ENCODE measurements at regions not wholly inside any gene's neighbourhood (a gene's known extent, or its start where the extent isn't known, plus 50 kb on each side); places are given as distances from the start of the nearest gene placed in this dataset.
"Not testable (repeated sequence)": the region's sequence is repeated elsewhere in the genome, so short reads cannot be mapped to it uniquely, and the experiment has no call there.

GRCh38 chr1:220966041-220966440 lies 86.8 kb downstream of the HLX start:
- Histone ChIP-seq H3K36me3 (ENCODE audit: control insufficient read depth, insufficient read depth, low read length) (no peaks in the 10 kb centered on the region), H3K27me3 (ENCODE audit: control insufficient read depth, insufficient read depth, low read length) (no peaks in the 10 kb centered on the region), H3K27ac (ENCODE audit: low read depth, low read length) (no peak overlapping the region), H3K4me3 (ENCODE audit: low read length) (no peak overlapping the region), H3K4me1 (ENCODE audit: control insufficient read depth, insufficient read depth, low read length) (no peaks in the 10 kb centered on the region), H3K9ac (ENCODE audit: low read length) (no peak overlapping the region)

GRCh38 chr1:220966473-220966872 lies 87.2 kb downstream of the HLX start:
- H3K27ac ChIP-seq (ENCODE audit: low read depth, low read length): no peak overlapping the region
- H3K9ac ChIP-seq (ENCODE audit: low read length): no peak overlapping the region
- H3K4me3 ChIP-seq (ENCODE audit: low read length): no peak overlapping the region
- H3K4me1 ChIP-seq (ENCODE audit: control insufficient read depth, insufficient read depth, low read length): no peaks in the 10 kb centered on the region
- no peaks in the 10 kb centered on the region for H3K36me3 ChIP-seq (ENCODE audit: control insufficient read depth, insufficient read depth, low read length)
- H3K27me3 ChIP-seq (ENCODE audit: control insufficient read depth, insufficient read depth, low read length): no peaks in the 10 kb centered on the region

- Histone ChIP-seq H3K27me3 (ENCODE audit: control insufficient read depth, insufficient read depth, low read length) (no peaks in the 10 kb centered on the region), H3K27ac (ENCODE audit: low read depth, low read length) (no peak overlapping the region), H3K4me3 (ENCODE audit: low read length) (no peak overlapping the region), H3K4me1 (ENCODE audit: control insufficient read depth, insufficient read depth, low read length) (no peaks in the 10 kb centered on the region), H3K36me3 (ENCODE audit: control insufficient read depth, insufficient read depth, low read length) (no peaks in the 10 kb centered on the region), H3K9ac (ENCODE audit: low read length) (no peak overlapping the region)
Measured at GRCh38 chr1:220966881-220967611, 87.8 kb downstream of the HLX start.

- H3K27me3 ChIP-seq (ENCODE audit: control insufficient read depth, insufficient read depth, low read length): no peaks in the 10 kb centered on the region
- H3K4me1 ChIP-seq (ENCODE audit: control insufficient read depth, insufficient read depth, low read length): no peaks in the 10 kb centered on the region
- no peak overlapping the region for H3K9ac ChIP-seq (ENCODE audit: low read length)
- H3K36me3 ChIP-seq (ENCODE audit: control insufficient read depth, insufficient read depth, low read length): no peaks in the 10 kb centered on the region
- no peak overlapping the region for H3K4me3 ChIP-seq (ENCODE audit: low read length)
- H3K27ac ChIP-seq (ENCODE audit: low read depth, low read length): no peak overlapping the region
Measured at GRCh38 chr1:220967911-220968310, 88.7 kb downstream of the HLX start.

GRCh38 chr1:220969281-220969680 lies 90.0 kb downstream of the HLX start:
- H3K9ac ChIP-seq (ENCODE audit: low read length); H3K27me3 ChIP-seq (ENCODE audit: control insufficient read depth, insufficient read depth, low read length); H3K36me3 ChIP-seq (ENCODE audit: control insufficient read depth, insufficient read depth, low read length); H3K27ac ChIP-seq (ENCODE audit: low read depth, low read length); H3K4me3 ChIP-seq (ENCODE audit: low read length); H3K4me1 ChIP-seq (ENCODE audit: control insufficient read depth, insufficient read depth, low read length): not testable (repeated sequence)

- no peak overlapping the region for H3K4me3 ChIP-seq (ENCODE audit: low read length)
- no peaks in the 10 kb centered on the region for H3K36me3 ChIP-seq (ENCODE audit: control insufficient read depth, insufficient read depth, low read length)
- no peak overlapping the region for H3K27ac ChIP-seq (ENCODE audit: low read depth, low read length)
- H3K9ac ChIP-seq (ENCODE audit: low read length): no peak overlapping the region
- H3K4me1 ChIP-seq (ENCODE audit: control insufficient read depth, insufficient read depth, low read length): no peaks in the 10 kb centered on the region
- no peaks in the 10 kb centered on the region for H3K27me3 ChIP-seq (ENCODE audit: control insufficient read depth, insufficient read depth, low read length)
Measured at GRCh38 chr1:220970311-220970710, 91.1 kb downstream of the HLX start.

GRCh38 chr1:220971221-220971620 lies 92.0 kb downstream of the HLX start:
- H3K4me1 ChIP-seq (ENCODE audit: control insufficient read depth, insufficient read depth, low read length): no peaks in the 10 kb centered on the region
- no peaks in the 10 kb centered on the region for H3K36me3 ChIP-seq (ENCODE audit: control insufficient read depth, insufficient read depth, low read length)
- H3K9ac ChIP-seq (ENCODE audit: low read length): no peak overlapping the region
- H3K4me3 ChIP-seq (ENCODE audit: low read length): no peak overlapping the region
- no peaks in the 10 kb centered on the region for H3K27me3 ChIP-seq (ENCODE audit: control insufficient read depth, insufficient read depth, low read length)
- no peak overlapping the region for H3K27ac ChIP-seq (ENCODE audit: low read depth, low read length)

- Histone ChIP-seq H3K9ac (ENCODE audit: low read length) (no peak overlapping the region), H3K4me1 (ENCODE audit: control insufficient read depth, insufficient read depth, low read length) (no peaks in the 10 kb centered on the region), H3K27me3 (ENCODE audit: control insufficient read depth, insufficient read depth, low read length) (no peaks in the 10 kb centered on the region), H3K4me3 (ENCODE audit: low read length) (no peak overlapping the region), H3K36me3 (ENCODE audit: control insufficient read depth, insufficient read depth, low read length) (no peaks in the 10 kb centered on the region), H3K27ac (ENCODE audit: low read depth, low read length) (no peak overlapping the region)
Measured at GRCh38 chr1:220974431-220974830, 95.2 kb downstream of the HLX start.

GRCh38 chr1:220976390-220976789 lies 97.1 kb downstream of the HLX start:
- H3K36me3 ChIP-seq (ENCODE audit: control insufficient read depth, insufficient read depth, low read length): no peaks in the 10 kb centered on the region
- H3K9ac ChIP-seq (ENCODE audit: low read length): no peak overlapping the region
- no peaks in the 10 kb centered on the region for H3K27me3 ChIP-seq (ENCODE audit: control insufficient read depth, insufficient read depth, low read length)
- no peak overlapping the region for H3K27ac ChIP-seq (ENCODE audit: low read depth, low read length)
- no peaks in the 10 kb centered on the region for H3K4me1 ChIP-seq (ENCODE audit: control insufficient read depth, insufficient read depth, low read length)
- H3K4me3 ChIP-seq (ENCODE audit: low read length): no peak overlapping the region

GRCh38 chr1:220979371-220979770 lies 100.1 kb downstream of the HLX start:
- H3K4me3 ChIP-seq (ENCODE audit: low read length): no peak overlapping the region
- H3K27ac ChIP-seq (ENCODE audit: low read depth, low read length): no peak overlapping the region
- H3K36me3 ChIP-seq (ENCODE audit: control insufficient read depth, insufficient read depth, low read length): no peaks in the 10 kb centered on the region
- no peaks in the 10 kb centered on the region for H3K4me1 ChIP-seq (ENCODE audit: control insufficient read depth, insufficient read depth, low read length)
- no peak overlapping the region for H3K9ac ChIP-seq (ENCODE audit: low read length)
- H3K27me3 ChIP-seq (ENCODE audit: control insufficient read depth, insufficient read depth, low read length): no peaks in the 10 kb centered on the region

- no peaks in the 10 kb centered on the region for H3K36me3 ChIP-seq (ENCODE audit: control insufficient read depth, insufficient read depth, low read length)
- no peak overlapping the region for H3K9ac ChIP-seq (ENCODE audit: low read length)
- H3K27ac ChIP-seq (ENCODE audit: low read depth, low read length): no peak overlapping the region
- H3K27me3 ChIP-seq (ENCODE audit: control insufficient read depth, insufficient read depth, low read length): no peaks in the 10 kb centered on the region
- no peak overlapping the region for H3K4me3 ChIP-seq (ENCODE audit: low read length)
- no peaks in the 10 kb centered on the region for H3K4me1 ChIP-seq (ENCODE audit: control insufficient read depth, insufficient read depth, low read length)
Measured at GRCh38 chr1:220982686-220983085, 103.4 kb downstream of the HLX start.

- Histone ChIP-seq H3K36me3 (ENCODE audit: control insufficient read depth, insufficient read depth, low read length) (no peaks in the 10 kb centered on the region), H3K4me3 (ENCODE audit: low read length) (no peak overlapping the region), H3K9ac (ENCODE audit: low read length) (no peak overlapping the region), H3K4me1 (ENCODE audit: control insufficient read depth, insufficient read depth, low read length) (no peaks in the 10 kb centered on the region), H3K27me3 (ENCODE audit: control insufficient read depth, insufficient read depth, low read length) (no peaks in the 10 kb centered on the region), H3K27ac (ENCODE audit: low read depth, low read length) (no peak overlapping the region)
Measured at GRCh38 chr1:220983877-220984635, 104.8 kb downstream of the HLX start.

Data from rectal smooth muscle tissue (tissue), 1 donor.